Mesenchymal stem cell (in vitro differentiated cells and primary cell): ENCODE measurements at regions not wholly inside any gene's neighbourhood (a gene's known extent, or its start where the extent isn't known, plus 50 kb on each side); places are given as distances from the start of the nearest gene placed in this dataset.

Experiments used
- DNase-seq: peaks from one replicate; pipeline ENCODE4 v3.0.0-alpha.2; 2013
- H2AFZ ChIP-seq: one replicate; pipeline ENCODE4 v1.6.1; 2013; ENCODE audit warnings: low read depth, mild to moderate bottlenecking, control low read depth, inconsistent platforms, low read length, moderate library complexity
- H2AK5ac ChIP-seq: 2 replicates; pipeline ENCODE4 v1.6.1; 2013; ENCODE audit warnings: low read length, moderate library complexity, mild to moderate bottlenecking, inconsistent platforms; ENCODE audit not compliant: severe bottlenecking
- H2BK120ac ChIP-seq: one replicate; pipeline ENCODE4 v1.6.1; 2013; ENCODE audit warnings: low read depth, mild to moderate bottlenecking, inconsistent platforms, low read length, moderate library complexity
- H2BK12ac ChIP-seq, 2 experiments: one replicate each; pipeline ENCODE4 v1.6.1; 2013; ENCODE audit warnings: inconsistent platforms in 2 of 2, low read length in 2 of 2, mild to moderate bottlenecking in 2 of 2, moderate library complexity in 2 of 2, control low read depth in 1 of 2
- H2BK15ac ChIP-seq: one replicate; pipeline ENCODE4 v1.6.1; 2013; ENCODE audit warnings: mild to moderate bottlenecking, low read depth, inconsistent platforms; ENCODE audit not compliant: poor library complexity, severe bottlenecking
- H2BK5ac ChIP-seq: 2 replicates; pipeline ENCODE4 v1.6.1; 2013; ENCODE audit warnings: low read depth, mild to moderate bottlenecking, low read length, control low read depth, inconsistent platforms; ENCODE audit not compliant: poor library complexity, severe bottlenecking
- H3K14ac ChIP-seq, 2 experiments: one replicate each; pipeline ENCODE4 v1.6.1; 2013; ENCODE audit warnings: inconsistent platforms in 2 of 2, low read length in 2 of 2, control low read depth in 1 of 2, mild to moderate bottlenecking in 1 of 2, moderate library complexity in 1 of 2
- H3K18ac ChIP-seq, 2 experiments: one replicate each; pipeline ENCODE4 v1.6.1; 2013; ENCODE audit warnings: inconsistent platforms in 2 of 2, low read length in 2 of 2, control low read depth in 1 of 2, low read depth in 1 of 2, mild to moderate bottlenecking in 1 of 2
- H3K23ac ChIP-seq, 2 experiments: one replicate each; pipeline ENCODE4 v1.6.1; 2013; ENCODE audit warnings: inconsistent platforms in 2 of 2, low read length in 2 of 2, mild to moderate bottlenecking in 2 of 2, moderate library complexity in 2 of 2, control low read depth in 1 of 2
- H3K27ac ChIP-seq: 2 replicates; pipeline ENCODE4 v1.5.1; 2013; ENCODE audit warnings: mild to moderate bottlenecking, moderate library complexity, low read length, control low read depth, inconsistent platforms; ENCODE audit not compliant: poor library complexity, severe bottlenecking
- H3K27me3 ChIP-seq, 2 experiments: 2 replicates each; pipeline versions ENCODE4 v1.6.1 to v1.7.0; 2013; ENCODE audit warnings: low read length in 2 of 2, mild to moderate bottlenecking in 2 of 2, moderate library complexity in 2 of 2, control low read depth in 1 of 2, inconsistent platforms in 1 of 2; ENCODE audit not compliant: control insufficient read depth in 1 of 2, insufficient read depth in 1 of 2
- H3K36me3 ChIP-seq, 2 experiments: 2 replicates each; pipeline versions ENCODE4 v1.6.1 to v1.7.0; 2013; ENCODE audit warnings: low read length in 2 of 2, control low read depth in 1 of 2, inconsistent platforms in 1 of 2, low read depth in 1 of 2, mild to moderate bottlenecking in 1 of 2; ENCODE audit not compliant: insufficient read depth in 2 of 2, control insufficient read depth in 1 of 2
- H3K4ac ChIP-seq, 2 experiments: one replicate each; pipeline ENCODE4 v1.6.1; 2013; ENCODE audit warnings: inconsistent platforms in 2 of 2, low read length in 2 of 2, mild to moderate bottlenecking in 2 of 2, moderate library complexity in 2 of 2, control low read depth in 1 of 2, low read depth in 1 of 2
- H3K4me1 ChIP-seq: 2 replicates; pipeline ENCODE4 v1.6.1; 2013; ENCODE audit warnings: low read depth, low read length, control low read depth; ENCODE audit not compliant: control insufficient read depth, insufficient read depth
- H3K4me2 ChIP-seq: 2 replicates; pipeline ENCODE4 v1.6.1; 2013; ENCODE audit warnings: low read length, mild to moderate bottlenecking, inconsistent platforms; ENCODE audit not compliant: poor library complexity, severe bottlenecking
- H3K4me3 ChIP-seq, 2 experiments: 2 replicates each; pipeline versions ENCODE4 v1.5.1 to v1.7.0; 2013; ENCODE audit warnings: low read length in 2 of 2, mild to moderate bottlenecking in 2 of 2, control low read depth in 1 of 2, low read depth in 1 of 2; ENCODE audit not compliant: insufficient read depth in 1 of 2
- H3K79me1 ChIP-seq: replicated peaks from 2 replicates; pipeline ENCODE4 v1.6.1; 2013; ENCODE audit warnings: mild to moderate bottlenecking, control low read depth, low read length, inconsistent platforms; ENCODE audit not compliant: poor library complexity, severe bottlenecking
- H3K9ac ChIP-seq: 2 replicates; pipeline ENCODE4 v1.7.0; 2013; ENCODE audit warnings: mild to moderate bottlenecking, low read length, moderate library complexity
- H3K9me3 ChIP-seq: 2 replicates; pipeline ENCODE4 v1.7.0; 2013; ENCODE audit warnings: mild to moderate bottlenecking, low read length; ENCODE audit not compliant: control insufficient read depth
- H4K8ac ChIP-seq: one replicate; pipeline ENCODE4 v1.6.1; 2013; ENCODE audit warnings: inconsistent platforms, mild to moderate bottlenecking, low read length, moderate library complexity
- H4K91ac ChIP-seq: one replicate; pipeline ENCODE4 v1.6.1; 2013; ENCODE audit warnings: mild to moderate bottlenecking, low read length, inconsistent platforms
- WGBS: methylation state at CpG from one replicate; pipeline ENCODE4 v1.1.7; 2013; ENCODE audit warnings: mixed read lengths; 5-methylcytosine and 5-hydroxymethylcytosine counted together

- Histone ChIP-seq H2BK12ac (no peak overlapping the region), H3K4me3 (no peak overlapping the region), H2BK5ac (no peak overlapping the region), H3K27ac (no peak overlapping the region), H2AK5ac (no peak overlapping the region), H2AFZ (no peak overlapping the region), H3K4ac (no peak overlapping the region), H3K9ac (no peak overlapping the region), H2BK15ac (no peak overlapping the region), H3K14ac (no peak overlapping the region), H3K9me3 (no peaks in the 10 kb centered on the region), H3K18ac (no peak overlapping the region), H2BK120ac (no peak overlapping the region), H3K79me1 (no peaks in the 10 kb centered on the region), H3K36me3 (no peaks in the 10 kb centered on the region), H4K91ac (no peak overlapping the region), H3K4me1 (no peaks in the 10 kb centered on the region), H4K8ac (no peak overlapping the region), H3K4me2 (no peak overlapping the region), H3K23ac (no peak overlapping the region), H3K27me3 (no peaks in the 10 kb centered on the region)
- DNase-seq = no peak
- 49% methylated on average over 3 of the region's 3 CpGs for WGBS
These were observed 268.5 kb upstream of the LRATD1 start for GRCh38 chr2:14363976-14364375.

- Histone ChIP-seq H2BK120ac (no peak overlapping the region), H4K91ac (no peak overlapping the region), H3K9me3 (no peaks in the 10 kb centered on the region), H2BK5ac (no peak overlapping the region), H3K23ac (no peak overlapping the region), H2AFZ (no peak overlapping the region), H2BK15ac (no peak overlapping the region), H3K4ac (no peak overlapping the region), H3K14ac (no peak overlapping the region), H2AK5ac (no peak overlapping the region), H3K36me3 (no peaks in the 10 kb centered on the region), H3K27ac (no peak overlapping the region), H4K8ac (no peak overlapping the region), H2BK12ac (no peak overlapping the region), H3K4me3 (no peak overlapping the region), H3K4me2 (no peak overlapping the region), H3K79me1 (no peaks in the 10 kb centered on the region), H3K18ac (no peak overlapping the region), H3K4me1 (no peaks in the 10 kb centered on the region), H3K27me3 (no peaks in the 10 kb centered on the region), H3K9ac (no peak overlapping the region)
- 89% methylated on average over 8 of the region's 8 CpGs for WGBS
- no peak for DNase-seq
These were observed 268.0 kb upstream of the LRATD1 start for GRCh38 chr2:14364471-14364870.

DNA sequence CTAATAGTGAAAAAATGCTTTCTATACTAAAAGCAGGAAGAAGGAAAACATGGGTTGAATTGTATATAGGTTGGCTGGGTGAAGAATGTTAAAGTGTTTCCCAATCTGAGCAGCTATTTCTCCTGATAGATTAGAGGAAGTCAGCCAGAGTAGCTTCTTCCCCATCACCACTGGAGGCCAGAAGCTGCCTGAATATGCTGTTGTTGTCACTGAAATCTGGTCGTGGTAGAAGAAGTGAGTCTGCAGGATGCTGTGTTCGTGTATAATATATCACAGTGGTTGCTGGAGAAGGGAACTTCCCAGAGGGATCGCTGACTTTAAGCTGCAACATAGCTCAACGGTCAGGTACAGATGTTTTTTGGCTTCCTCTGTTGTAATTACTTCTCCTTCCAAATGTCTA is 247.5 kb upstream of the LRATD1 start:
- no peak overlapping the region for H2BK15ac ChIP-seq
- no peaks in the 10 kb centered on the region for H3K36me3 ChIP-seq
- H2BK120ac ChIP-seq = no peak overlapping the region
- H3K4me1 ChIP-seq = no peaks in the 10 kb centered on the region
- no peak overlapping the region for H2BK5ac ChIP-seq
- WGBS = 29% methylated on average over 1 of the region's 4 CpGs
- no peak overlapping the region for H3K14ac ChIP-seq
- H4K91ac ChIP-seq = no peak overlapping the region
- H3K4ac ChIP-seq = no peak overlapping the region
- no peak overlapping the region for H2AK5ac ChIP-seq
- DNase-seq = no peak
- no peaks in the 10 kb centered on the region for H3K79me1 ChIP-seq
- no peak overlapping the region for H3K4me2 ChIP-seq
- H2AFZ ChIP-seq = no peak overlapping the region
- H3K4me3 ChIP-seq = no peak overlapping the region
- H3K9me3 ChIP-seq = no peaks in the 10 kb centered on the region
- H3K27me3 ChIP-seq = no peaks in the 10 kb centered on the region
- H3K23ac ChIP-seq = no peak overlapping the region
- no peak overlapping the region for H3K18ac ChIP-seq
- no peak overlapping the region for H2BK12ac ChIP-seq
- H4K8ac ChIP-seq = no peak overlapping the region
- no peak overlapping the region for H3K27ac ChIP-seq
- H3K9ac ChIP-seq = no peak overlapping the region

GRCh38 chr2:14387332-14387731 is 245.2 kb upstream of the LRATD1 start:
- WGBS = 84% methylated on average over 4 of the region's 4 CpGs
- Histone ChIP-seq H3K79me1 (no peaks in the 10 kb centered on the region), H2BK120ac (no peak overlapping the region)

More at GRCh38 chr2:14387332-14387731, 245.2 kb upstream of the LRATD1 start:
- Histone ChIP-seq H3K4ac (no peak overlapping the region), H3K27ac (no peak overlapping the region), H3K9ac (no peak overlapping the region), H3K36me3 (no peaks in the 10 kb centered on the region), H3K4me3 (no peak overlapping the region), H3K18ac (no peak overlapping the region), H3K4me1 (no peaks in the 10 kb centered on the region), H4K91ac (no peak overlapping the region), H2BK5ac (no peak overlapping the region), H3K23ac (no peak overlapping the region), H2AK5ac (no peak overlapping the region), H2AFZ (no peak overlapping the region), H3K14ac (no peak overlapping the region), H4K8ac (no peak overlapping the region), H3K9me3 (no peaks in the 10 kb centered on the region), H2BK12ac (no peak overlapping the region), H2BK15ac (no peak overlapping the region), H3K4me2 (no peak overlapping the region), H3K27me3 (no peaks in the 10 kb centered on the region)
- no peak for DNase-seq
